NCI-H2171 treated with DMSO at 0.1 percent for 48 hours (cell line): ENCODE measurements at regions not wholly inside any gene's neighbourhood (a gene's known extent, or its start where the extent isn't known, plus 50 kb on each side); places are given as distances from the start of the nearest gene placed in this dataset.
"Not testable (repeated sequence)": the region's sequence is repeated elsewhere in the genome, so short reads cannot be mapped to it uniquely, and the experiment has no call there.

Experiments
- DNase-seq: peaks from one replicate; lab custom pipeline; 2025; lab: John Stamatoyannopoulos, UW

GRCh38 chr13:70788074-70788473 lies 679.8 kb upstream of the KLHL1 start:
- DNase-seq = peak; percentile 47

- peak; percentile 95 for DNase-seq
Observed at GRCh38 chr13:70784207-70784989, 676.1 kb upstream of the KLHL1 start.

- no peak for DNase-seq
Observed at GRCh38 chr13:70769817-70770216, 661.6 kb upstream of the KLHL1 start.

GRCh38 chr13:70758932-70759331 lies 650.7 kb upstream of the KLHL1 start:
- no peak for DNase-seq

GRCh38 chr13:70756088-70756487 lies 647.8 kb upstream of the KLHL1 start:
- DNase-seq = no peak

- DNase-seq = no peak
Observed at GRCh38 chr13:70755456-70755855, 647.2 kb upstream of the KLHL1 start.

GRCh38 chr13:70747262-70747661 lies 639.0 kb upstream of the KLHL1 start:
- DNase-seq = peak; percentile 80

- not testable (repeated sequence) for DNase-seq
Observed at GRCh38 chr13:70746469-70746868, 638.2 kb upstream of the KLHL1 start.

GRCh38 chr13:70736622-70737317 lies 628.5 kb upstream of the KLHL1 start:
- no peak for DNase-seq

GRCh38 chr13:70732611-70733010 lies 624.4 kb upstream of the KLHL1 start:
- DNase-seq = peak; percentile 73

- DNase-seq = peak; percentile 73
Observed at GRCh38 chr13:70729369-70729768, 621.1 kb upstream of the KLHL1 start.

- peak; percentile 64 for DNase-seq
Observed at GRCh38 chr13:70723732-70724131, 615.5 kb upstream of the KLHL1 start.

- no peak for DNase-seq
Observed at GRCh38 chr13:70720386-70720785, 612.1 kb upstream of the KLHL1 start.

- no peak for DNase-seq
Observed at GRCh38 chr13:70714993-70715392, 606.7 kb upstream of the KLHL1 start.

- no peak for DNase-seq
Observed at GRCh38 chr13:70708775-70709174, 600.5 kb upstream of the KLHL1 start.

- no peak for DNase-seq
Observed at GRCh38 chr13:70703755-70704154, 595.5 kb upstream of the KLHL1 start.

GRCh38 chr13:70694996-70695715 lies 586.9 kb upstream of the KLHL1 start:
- no peak for DNase-seq

- no peak for DNase-seq
Observed at GRCh38 chr13:70668983-70669382, 560.7 kb upstream of the KLHL1 start.

GRCh38 chr13:70668293-70668692 lies 560.0 kb upstream of the KLHL1 start:
- DNase-seq = peak; percentile 15

GRCh38 chr13:70666883-70667556 lies 558.8 kb upstream of the KLHL1 start:
- no peak for DNase-seq

GRCh38 chr13:70662231-70662940 lies 554.1 kb upstream of the KLHL1 start:
- DNase-seq = peak; percentile 15

GRCh38 chr13:70644052-70644451 lies 535.8 kb upstream of the KLHL1 start:
- no peak for DNase-seq
